IgD-negative memory B cell (primary cell): ENCODE measurements at regions not wholly inside any gene's neighbourhood (a gene's known extent, or its start where the extent isn't known, plus 50 kb on each side); places are given as distances from the start of the nearest gene placed in this dataset.

Source experiments
- H3K27ac Mint-ChIP-seq, 3 donors: one replicate each; pipeline ENCODE4 v1.8.0; 2020 to 2022; ENCODE audit warnings: mild to moderate bottlenecking in 3 of 3, mixed read lengths in 3 of 3, moderate library complexity in 1 of 3
- H3K27me3 Mint-ChIP-seq: one replicate; pipeline ENCODE4 v1.8.0; 2021; ENCODE audit warnings: mixed read lengths
- H3K36me3 Mint-ChIP-seq: one replicate; pipeline ENCODE4 v1.8.0; 2020; ENCODE audit warnings: mild to moderate bottlenecking, mixed read lengths
- H3K4me1 Mint-ChIP-seq, 3 donors: one replicate each; pipeline ENCODE4 v1.8.0; 2020 to 2022; ENCODE audit warnings: mixed read lengths in 3 of 3, mild to moderate bottlenecking in 1 of 3
- H3K4me3 Mint-ChIP-seq, 4 donors: one replicate each; pipeline ENCODE4 v1.8.0; 2020 to 2022; ENCODE audit warnings: mild to moderate bottlenecking in 4 of 4, mixed read lengths in 4 of 4, moderate library complexity in 3 of 4
- H3K9me3 Mint-ChIP-seq, 3 donors: one replicate each; pipeline ENCODE4 v1.8.0; 2020 to 2021; ENCODE audit warnings: mixed read lengths in 3 of 3, mild to moderate bottlenecking in 1 of 3

GRCh38 chr4:167578906-167579305 lies 344.6 kb upstream of the SPOCK3 start:
- H3K9me3 Mint-ChIP-seq: peaks cover 0 to 4% (median 2%) of the 10 kb centered on the region in 3 donors
- H3K27ac Mint-ChIP-seq: no peak overlapping the region
- peaks cover 1% of the 10 kb centered on the region for H3K36me3 Mint-ChIP-seq
- H3K4me3 Mint-ChIP-seq: no peak overlapping the region
- H3K27me3 Mint-ChIP-seq: peaks cover 1% of the 10 kb centered on the region
- no peaks in the 10 kb centered on the region for H3K4me1 Mint-ChIP-seq

GRCh38 chr4:167581449-167581965 lies 347.2 kb upstream of the SPOCK3 start:
- H3K4me3 Mint-ChIP-seq: no peak overlapping the region
- no peak overlapping the region for H3K27ac Mint-ChIP-seq
- peaks cover 2 to 6% (median 4%) of the 10 kb centered on the region in 3 donors for H3K9me3 Mint-ChIP-seq
- H3K36me3 Mint-ChIP-seq: peaks cover 1% of the 10 kb centered on the region
- peaks cover 1% of the 10 kb centered on the region for H3K27me3 Mint-ChIP-seq
- H3K4me1 Mint-ChIP-seq: no peaks in the 10 kb centered on the region

GRCh38 chr4:167587361-167587760 lies 353.1 kb upstream of the SPOCK3 start:
- H3K27ac Mint-ChIP-seq: no peak overlapping the region
- no peaks in the 10 kb centered on the region for H3K36me3 Mint-ChIP-seq
- H3K27me3 Mint-ChIP-seq: no peaks in the 10 kb centered on the region
- peaks cover 0 to 6% (median 0%) of the 10 kb centered on the region in 3 donors for H3K9me3 Mint-ChIP-seq
- H3K4me3 Mint-ChIP-seq: no peak overlapping the region
- H3K4me1 Mint-ChIP-seq: no peaks in the 10 kb centered on the region

- Mint-ChIP-seq H3K4me3 (no peak overlapping the region), H3K9me3 (peaks cover 0 to 3% (median 1%) of the 10 kb centered on the region in 3 donors), H3K27ac (no peak overlapping the region), H3K27me3 (no peaks in the 10 kb centered on the region), H3K36me3 (no peaks in the 10 kb centered on the region), H3K4me1 (no peaks in the 10 kb centered on the region)
Observed at GRCh38 chr4:167595898-167596297, 361.6 kb upstream of the SPOCK3 start.

- H3K27me3 Mint-ChIP-seq: no peaks in the 10 kb centered on the region
- H3K36me3 Mint-ChIP-seq: no peaks in the 10 kb centered on the region
- peaks cover 0 to 1% (median 0%) of the 10 kb centered on the region in 3 donors for H3K9me3 Mint-ChIP-seq
- H3K4me3 Mint-ChIP-seq: no peak overlapping the region
- H3K4me1 Mint-ChIP-seq: no peaks in the 10 kb centered on the region
- H3K27ac Mint-ChIP-seq: no peak overlapping the region
Observed at GRCh38 chr4:167602157-167602556, 367.9 kb upstream of the SPOCK3 start.

GRCh38 chr4:167606551-167606950 lies 372.3 kb upstream of the SPOCK3 start:
- Mint-ChIP-seq H3K27me3 (no peaks in the 10 kb centered on the region), H3K27ac (no peak overlapping the region), H3K36me3 (no peaks in the 10 kb centered on the region), H3K9me3 (peaks cover 0 to 4% (median 0%) of the 10 kb centered on the region in 3 donors), H3K4me3 (no peak overlapping the region), H3K4me1 (no peaks in the 10 kb centered on the region)

GRCh38 chr4:167613381-167613780 lies 379.1 kb upstream of the SPOCK3 start:
- H3K27ac Mint-ChIP-seq: no peak overlapping the region
- no peak overlapping the region for H3K4me3 Mint-ChIP-seq
- H3K27me3 Mint-ChIP-seq: no peaks in the 10 kb centered on the region
- H3K36me3 Mint-ChIP-seq: no peaks in the 10 kb centered on the region
- peaks cover 0 to 9% (median 2%) of the 10 kb centered on the region in 3 donors for H3K9me3 Mint-ChIP-seq
- H3K4me1 Mint-ChIP-seq: no peaks in the 10 kb centered on the region

GRCh38 chr4:167614866-167615265 lies 380.6 kb upstream of the SPOCK3 start:
- H3K27me3 Mint-ChIP-seq: no peaks in the 10 kb centered on the region
- no peak overlapping the region for H3K27ac Mint-ChIP-seq
- no peaks in the 10 kb centered on the region for H3K36me3 Mint-ChIP-seq
- H3K4me3 Mint-ChIP-seq: no peak overlapping the region
- H3K9me3 Mint-ChIP-seq: peaks cover 0 to 9% (median 2%) of the 10 kb centered on the region in 3 donors
- H3K4me1 Mint-ChIP-seq: no peaks in the 10 kb centered on the region

GRCh38 chr4:167616476-167616875 lies 382.2 kb upstream of the SPOCK3 start:
- Mint-ChIP-seq H3K27ac (no peak overlapping the region), H3K4me1 (no peaks in the 10 kb centered on the region), H3K4me3 (no peak overlapping the region), H3K9me3 (peaks cover 0 to 9% (median 2%) of the 10 kb centered on the region in 3 donors), H3K27me3 (no peaks in the 10 kb centered on the region), H3K36me3 (no peaks in the 10 kb centered on the region)

GRCh38 chr4:167622481-167623240 lies 388.4 kb upstream of the SPOCK3 start:
- H3K36me3 Mint-ChIP-seq: no peaks in the 10 kb centered on the region
- no peaks in the 10 kb centered on the region for H3K27me3 Mint-ChIP-seq
- H3K9me3 Mint-ChIP-seq: peaks cover 0 to 2% (median 0%) of the 10 kb centered on the region in 3 donors
- H3K4me1 Mint-ChIP-seq: no peaks in the 10 kb centered on the region
- H3K4me3 Mint-ChIP-seq: no peak overlapping the region
- no peak overlapping the region for H3K27ac Mint-ChIP-seq

GRCh38 chr4:167623241-167623572 lies 388.9 kb upstream of the SPOCK3 start:
- no peaks in the 10 kb centered on the region for H3K4me1 Mint-ChIP-seq
- H3K27me3 Mint-ChIP-seq: no peaks in the 10 kb centered on the region
- no peaks in the 10 kb centered on the region for H3K9me3 Mint-ChIP-seq
- no peak overlapping the region for H3K4me3 Mint-ChIP-seq
- no peak overlapping the region for H3K27ac Mint-ChIP-seq
- no peaks in the 10 kb centered on the region for H3K36me3 Mint-ChIP-seq

GRCh38 chr4:167629272-167629671 lies 395.0 kb upstream of the SPOCK3 start:
- H3K36me3 Mint-ChIP-seq: no peaks in the 10 kb centered on the region
- no peak overlapping the region for H3K27ac Mint-ChIP-seq
- no peaks in the 10 kb centered on the region for H3K27me3 Mint-ChIP-seq
- no peak overlapping the region for H3K4me3 Mint-ChIP-seq
- H3K4me1 Mint-ChIP-seq: no peaks in the 10 kb centered on the region
- H3K9me3 Mint-ChIP-seq: peaks cover 4 to 8% (median 6%) of the 10 kb centered on the region in 3 donors

- H3K36me3 Mint-ChIP-seq: no peaks in the 10 kb centered on the region
- no peak overlapping the region for H3K4me3 Mint-ChIP-seq
- no peak overlapping the region for H3K27ac Mint-ChIP-seq
- no peaks in the 10 kb centered on the region for H3K27me3 Mint-ChIP-seq
- peaks cover 0 to 3% (median 2%) of the 10 kb centered on the region in 3 donors for H3K9me3 Mint-ChIP-seq
- H3K4me1 Mint-ChIP-seq: peaks cover 0 to 2% (median 0%) of the 10 kb centered on the region in 3 donors
Observed at GRCh38 chr4:167642250-167642649, 408.0 kb upstream of the SPOCK3 start.

- Mint-ChIP-seq H3K9me3 (peaks cover 0 to 3% (median 0%) of the 10 kb centered on the region in 3 donors), H3K27me3 (no peaks in the 10 kb centered on the region), H3K27ac (no peak overlapping the region), H3K36me3 (no peaks in the 10 kb centered on the region), H3K4me3 (no peak overlapping the region), H3K4me1 (no peaks in the 10 kb centered on the region)
Observed at GRCh38 chr4:167645358-167645757, 411.1 kb upstream of the SPOCK3 start.

GRCh38 chr4:167652267-167652666 lies 418.0 kb upstream of the SPOCK3 start:
- Mint-ChIP-seq H3K9me3 (peaks cover 0 to 2% (median 0%) of the 10 kb centered on the region in 3 donors), H3K4me3 (no peak overlapping the region), H3K4me1 (no peaks in the 10 kb centered on the region), H3K36me3 (no peaks in the 10 kb centered on the region), H3K27me3 (no peaks in the 10 kb centered on the region), H3K27ac (no peak overlapping the region)

GRCh38 chr4:167688660-167689142 lies 403.6 kb upstream of the ANXA10 start:
- H3K27ac Mint-ChIP-seq: no peak overlapping the region
- H3K36me3 Mint-ChIP-seq: peaks cover 2% of the 10 kb centered on the region
- H3K9me3 Mint-ChIP-seq: peaks cover 0 to 4% (median 0%) of the 10 kb centered on the region in 3 donors
- no peaks in the 10 kb centered on the region for H3K4me1 Mint-ChIP-seq
- no peaks in the 10 kb centered on the region for H3K27me3 Mint-ChIP-seq
- no peak overlapping the region for H3K4me3 Mint-ChIP-seq
